Panc1 (cell line): ENCODE measurements at regions not wholly inside any gene's neighbourhood (a gene's known extent, or its start where the extent isn't known, plus 50 kb on each side); places are given as distances from the start of the nearest gene placed in this dataset.

Experiments used
- ATAC-seq: fragments of 200-7000 bp; cut with Tn5 transposase; 2 replicates; pipeline ENCODE4 v1.9.1; 2020; ENCODE audit warnings: mild to moderate bottlenecking, moderate library complexity
- BruUV-seq: library from RNA; stranded (reverse); fragments of 400-500 nt; replicated peaks from 2 replicates; lab custom pipeline; 2021; lab: Mats Ljungman, UMichigan
- CTCF ChIA-PET: fragments of 300-600 bp; sonication (Branson Sonifier 250); formaldehyde crosslinking; loops from one replicate; lab custom pipeline; 2022; ENCODE audit warnings: antibody characterized with exemption; lab: Charles Lee
- POLR2A ChIA-PET: fragments of 300-600 bp; sonication (Branson Sonifier 250); formaldehyde crosslinking; loops from one replicate; lab custom pipeline; 2022; ENCODE audit warnings: antibody characterized with exemption; lab: Charles Lee
- DNase-seq: peaks from one replicate; pipeline ENCODE4 v3.0.0-alpha.2; 2010; ENCODE audit warnings: low read depth, low spot score
- H3K27ac ChIP-seq: 2 replicates; pipeline ENCODE4 v1.5.1; 2011; ENCODE audit warnings: mild to moderate bottlenecking, low read length, inconsistent platforms
- H3K27me3 ChIP-seq: fragments of 200-500 bp; sonication (Bioruptor generic); 2 replicates; pipeline ENCODE4 v1.6.0; 2014; ENCODE audit warnings: low read length, inconsistent platforms; ENCODE audit not compliant: control insufficient read depth, insufficient read depth
- H3K36me3 ChIP-seq: fragments of 200-500 bp; sonication (Bioruptor generic); 2 replicates; pipeline ENCODE4 v1.5.1; 2014; ENCODE audit warnings: inconsistent platforms, mild to moderate bottlenecking, low read length, moderate library complexity; ENCODE audit not compliant: control insufficient read depth, insufficient read depth
- H3K4me1 ChIP-seq: 2 replicates; pipeline ENCODE4 v1.5.1; 2011; ENCODE audit warnings: inconsistent platforms, mild to moderate bottlenecking, low read length, moderate library complexity; ENCODE audit not compliant: control insufficient read depth, insufficient read depth
- H3K4me3 ChIP-seq, 2 experiments: 2 replicates each; pipeline ENCODE4 v1.5.1; 2011 to 2012; ENCODE audit warnings: low read depth in 2 of 2, low read length in 2 of 2, mild to moderate bottlenecking in 2 of 2, inconsistent platforms in 1 of 2, moderate library complexity in 1 of 2
- H3K9me3 ChIP-seq: fragments of 200-500 bp; sonication (Bioruptor generic); 2 replicates; pipeline ENCODE4 v1.5.1; 2014; ENCODE audit warnings: low read depth, mild to moderate bottlenecking, inconsistent platforms, low read length, moderate library complexity; ENCODE audit not compliant: control insufficient read depth, insufficient read depth
- CTCF ChIP-seq: fragments of 450-650 bp; IDR thresholded peaks from 2 replicates; pipeline ENCODE4 v1.5.1; 2017; ENCODE audit warnings: mild to moderate bottlenecking
- POLR2AphosphoS5 ChIP-seq: IDR thresholded peaks from 2 replicates; pipeline ENCODE4 v1.6.1; 2012; ENCODE audit warnings: mild to moderate bottlenecking, low read depth, low read length, moderate library complexity
- REST ChIP-seq, 2 experiments: IDR thresholded peaks; 2 replicates each; pipeline ENCODE4 v1.6.1; 2011 to 2012; ENCODE audit warnings: low read depth in 2 of 2, control low read depth in 1 of 2, low read length in 1 of 2, mild to moderate bottlenecking in 1 of 2, moderate library complexity in 1 of 2; ENCODE audit not compliant: insufficient read depth in 1 of 2
- SIN3A ChIP-seq: IDR thresholded peaks from 2 replicates; pipeline ENCODE4 v1.6.1; 2012; ENCODE audit warnings: low read depth, mild to moderate bottlenecking, low read length, moderate library complexity, borderline replicate concordance; ENCODE audit not compliant: insufficient read depth
- TCF7L2 ChIP-seq: IDR thresholded peaks from 2 replicates; pipeline ENCODE4 v1.6.1; 2011; ENCODE audit warnings: mild to moderate bottlenecking, low read depth, low read length, inconsistent platforms
- in situ Hi-C: cut with HindIII; loops from 2 replicates; pipeline ENCODE4 v1.10.0; 2016; ENCODE audit warnings: low sequenced_read_pairs, low pct_unique_long_range_greater_than_20kb
- intact Hi-C: fragments of 100-400 bp; cut with micrococcal nuclease; formaldehyde crosslinking; loops from one replicate; pipeline ENCODE4 v1.10.0; 2022; ENCODE audit not compliant: unreplicated experiment

- no peaks in the 10 kb centered on the region for H3K36me3 ChIP-seq
- TF ChIP-seq CTCF (no peak), POLR2AphosphoS5 (no peak), SIN3A (no peak), TCF7L2 (no peak), REST (IDR thresholded peaks at IDR 0.05; ENCODE audit: insufficient read depth in 1 of 2, low read depth in 2 of 2, low read length in 1 of 2) (no peak)
- no peak overlapping the region for H3K27ac ChIP-seq
- no TSS peak for BruUV-seq
- ChIA-PET CTCF (no interaction called here), POLR2A (no interaction called here)
- intact Hi-C loops, result no loop called here
- no peak overlapping the region for H3K4me3 ChIP-seq
- H3K4me1 ChIP-seq, result no peaks in the 10 kb centered on the region
- no peak for ATAC-seq
- H3K27me3 ChIP-seq, result no peaks in the 10 kb centered on the region
- in situ Hi-C loops, result no loop called here
- no peak for DNase-seq
- no peaks in the 10 kb centered on the region for H3K9me3 ChIP-seq
These were observed 184.8 kb upstream of the GALNT17 start for GRCh38 chr7:70947181-70947580.

- Histone ChIP-seq H3K4me3 (no peak overlapping the region), H3K4me1 (no peaks in the 10 kb centered on the region), H3K36me3 (no peaks in the 10 kb centered on the region), H3K27me3 (no peaks in the 10 kb centered on the region), H3K9me3 (no peaks in the 10 kb centered on the region), H3K27ac (no peak overlapping the region)
- no peak for DNase-seq
- no peak for ATAC-seq
- no TSS peak for BruUV-seq
- ChIA-PET CTCF (no interaction called here), POLR2A (no interaction called here)
- in situ Hi-C loops (no loop called here), intact Hi-C loops (no loop called here)
- TF ChIP-seq CTCF, result no peak
- no peak for TF ChIP-seq POLR2AphosphoS5
- TF ChIP-seq TCF7L2, result no peak
- no peak for TF ChIP-seq REST (IDR thresholded peaks at IDR 0.05; ENCODE audit: insufficient read depth in 1 of 2, low read depth in 2 of 2, low read length in 1 of 2)
- no peak for TF ChIP-seq SIN3A
These were observed 182.1 kb upstream of the GALNT17 start for GRCh38 chr7:70949862-70950261.
